Astrocyte of the spinal cord (primary cell): ENCODE measurements at regions not wholly inside any gene's neighbourhood (a gene's known extent, or its start where the extent isn't known, plus 50 kb on each side); places are given as distances from the start of the nearest gene placed in this dataset.

Source experiments
- DNase-seq: peaks from one replicate; pipeline ENCODE4 v3.0.0; 2011; ENCODE audit warnings: low read depth, low spot score
- H3K4me3 ChIP-seq: 2 replicates; pipeline ENCODE4 v1.5.1; 2011; ENCODE audit warnings: low read depth, mild to moderate bottlenecking, low read length, moderate library complexity
- in situ Hi-C: cut with HindIII; loops from 2 replicates; pipeline ENCODE4 v1.10.0; 2017; ENCODE audit warnings: low sequenced_read_pairs
- TF ChIP-seq, protein P1 (sequence below): IDR thresholded peaks from 2 replicates; pipeline ENCODE4 v1.5.1; 2012; ENCODE audit warnings: low read depth, mild to moderate bottlenecking, low read length, inconsistent platforms

DNA sequence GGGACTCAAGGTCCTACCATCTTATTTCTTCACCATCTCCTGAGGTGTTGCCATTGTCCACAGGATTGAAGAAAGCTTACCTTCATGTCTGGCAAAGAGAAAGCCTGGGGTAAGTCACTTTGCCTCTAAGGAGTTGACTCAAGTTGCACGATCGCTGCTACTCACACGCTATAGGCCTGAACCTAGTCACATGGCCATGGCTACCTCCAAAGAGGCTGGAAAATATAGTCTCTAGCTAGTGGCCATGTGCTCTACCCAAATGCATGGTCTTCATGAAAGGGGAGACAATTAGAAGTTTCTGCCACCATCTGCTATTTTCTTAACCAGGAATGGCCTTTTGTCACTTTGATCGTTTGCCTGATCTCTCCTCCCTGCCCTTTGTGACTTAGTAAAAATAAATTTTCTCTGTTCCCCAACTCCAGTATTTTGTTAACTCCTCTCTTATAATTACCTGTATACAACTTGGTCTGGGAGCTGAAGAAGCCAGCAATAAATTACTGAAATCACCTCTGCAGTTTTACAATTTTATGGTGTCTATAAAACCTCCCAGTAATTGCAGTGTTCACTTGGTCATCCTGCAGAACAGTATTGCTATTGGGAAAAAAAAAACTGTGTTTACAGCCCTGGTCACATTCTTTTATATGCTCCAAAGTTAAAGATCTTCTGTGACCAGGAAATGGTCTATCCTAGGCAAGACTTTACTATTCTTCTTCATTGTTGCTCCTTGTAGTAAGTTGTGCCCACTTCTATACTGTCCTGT, 126.7 kb upstream of the TSPAN5 start:
- H3K4me3 ChIP-seq = no peak overlapping the region
- TF ChIP-seq, protein P1, sequence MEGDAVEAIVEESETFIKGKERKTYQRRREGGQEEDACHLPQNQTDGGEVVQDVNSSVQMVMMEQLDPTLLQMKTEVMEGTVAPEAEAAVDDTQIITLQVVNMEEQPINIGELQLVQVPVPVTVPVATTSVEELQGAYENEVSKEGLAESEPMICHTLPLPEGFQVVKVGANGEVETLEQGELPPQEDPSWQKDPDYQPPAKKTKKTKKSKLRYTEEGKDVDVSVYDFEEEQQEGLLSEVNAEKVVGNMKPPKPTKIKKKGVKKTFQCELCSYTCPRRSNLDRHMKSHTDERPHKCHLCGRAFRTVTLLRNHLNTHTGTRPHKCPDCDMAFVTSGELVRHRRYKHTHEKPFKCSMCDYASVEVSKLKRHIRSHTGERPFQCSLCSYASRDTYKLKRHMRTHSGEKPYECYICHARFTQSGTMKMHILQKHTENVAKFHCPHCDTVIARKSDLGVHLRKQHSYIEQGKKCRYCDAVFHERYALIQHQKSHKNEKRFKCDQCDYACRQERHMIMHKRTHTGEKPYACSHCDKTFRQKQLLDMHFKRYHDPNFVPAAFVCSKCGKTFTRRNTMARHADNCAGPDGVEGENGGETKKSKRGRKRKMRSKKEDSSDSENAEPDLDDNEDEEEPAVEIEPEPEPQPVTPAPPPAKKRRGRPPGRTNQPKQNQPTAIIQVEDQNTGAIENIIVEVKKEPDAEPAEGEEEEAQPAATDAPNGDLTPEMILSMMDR = no peak
- DNase-seq = no peak
- in situ Hi-C loops = no loop called here

DNA sequence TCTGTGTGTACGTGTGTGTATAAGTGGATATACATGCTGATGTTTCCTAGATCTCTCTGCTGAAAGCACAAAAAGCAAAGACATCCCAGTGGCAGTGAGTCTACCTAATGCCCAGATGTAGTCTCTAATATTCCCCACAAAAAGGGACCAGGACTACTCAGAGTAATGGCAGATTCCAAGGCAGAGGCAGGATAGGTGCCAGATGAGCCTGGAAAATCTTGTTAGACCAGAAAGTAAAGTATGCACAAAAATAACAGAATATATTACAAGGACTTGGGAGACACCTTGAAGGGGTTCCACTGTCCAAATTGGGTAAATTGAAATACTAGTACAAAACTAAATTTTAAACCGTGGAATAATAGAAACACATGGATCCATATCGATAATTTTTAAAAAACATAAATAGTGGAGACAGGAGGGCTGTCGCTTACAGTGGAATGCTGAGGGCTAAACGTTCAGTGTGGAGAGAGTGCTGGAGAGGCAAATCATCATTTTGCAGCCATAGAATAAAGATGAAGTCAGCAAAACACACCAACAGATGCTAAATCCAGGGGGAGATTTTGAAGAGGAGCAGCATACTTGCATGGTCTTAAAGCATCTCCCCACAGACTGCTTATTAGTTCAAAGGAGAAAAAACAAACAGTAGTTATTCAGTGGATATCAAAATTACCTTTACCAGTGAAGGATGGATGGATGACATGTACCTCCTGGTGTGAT, 123.4 kb upstream of the TSPAN5 start:
- H3K4me3 ChIP-seq = no peak overlapping the region
- TF ChIP-seq, protein P1 = no peak
- DNase-seq = no peak
- in situ Hi-C loops = no loop called here

DNA sequence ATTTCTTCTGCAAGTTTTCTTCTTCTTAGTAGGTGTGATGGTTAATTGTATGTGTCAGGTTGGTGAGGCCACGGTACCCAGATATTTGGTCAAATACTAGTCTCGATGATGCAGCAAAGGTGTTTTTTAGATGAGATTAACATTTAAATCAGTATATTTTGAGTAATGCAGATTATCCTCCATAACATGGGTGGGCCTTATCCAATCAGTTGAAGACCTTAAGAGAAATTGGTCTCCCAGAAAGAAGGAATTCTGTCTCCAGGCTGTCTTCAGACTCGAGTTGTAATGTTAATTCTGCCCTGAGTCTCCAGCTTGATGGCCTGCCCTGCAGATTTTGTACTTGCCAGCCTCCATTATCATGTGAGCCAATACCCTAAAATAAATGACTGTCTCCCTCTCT, 122.5 kb upstream of the TSPAN5 start:
- in situ Hi-C loops = no loop called here
- TF ChIP-seq, protein P1 = no peak
- DNase-seq = no peak
- no peak overlapping the region for H3K4me3 ChIP-seq

DNA sequence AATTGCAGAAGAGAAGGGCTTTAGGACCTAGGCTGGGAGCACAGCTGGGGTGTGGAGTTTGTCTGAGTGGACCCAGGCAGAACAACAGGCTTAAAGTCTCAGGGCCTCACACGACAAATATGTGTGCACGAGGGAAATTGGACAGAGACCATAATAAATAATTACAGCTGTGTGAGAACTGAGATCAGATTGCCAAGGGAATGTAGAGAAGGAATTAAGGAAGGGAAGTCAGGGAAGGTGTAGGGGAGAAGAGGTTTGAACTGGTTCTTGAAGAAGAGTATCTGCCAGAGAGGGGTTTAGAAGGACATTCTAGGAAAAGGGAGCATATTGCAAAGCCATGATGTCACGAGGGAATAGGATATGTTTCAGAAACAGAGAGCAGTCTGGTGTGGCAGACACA, 120.7 kb upstream of the TSPAN5 start:
- H3K4me3 ChIP-seq = no peak overlapping the region
- in situ Hi-C loops = no loop called here
- no peak for DNase-seq
- TF ChIP-seq, protein P1 = no peak

DNA sequence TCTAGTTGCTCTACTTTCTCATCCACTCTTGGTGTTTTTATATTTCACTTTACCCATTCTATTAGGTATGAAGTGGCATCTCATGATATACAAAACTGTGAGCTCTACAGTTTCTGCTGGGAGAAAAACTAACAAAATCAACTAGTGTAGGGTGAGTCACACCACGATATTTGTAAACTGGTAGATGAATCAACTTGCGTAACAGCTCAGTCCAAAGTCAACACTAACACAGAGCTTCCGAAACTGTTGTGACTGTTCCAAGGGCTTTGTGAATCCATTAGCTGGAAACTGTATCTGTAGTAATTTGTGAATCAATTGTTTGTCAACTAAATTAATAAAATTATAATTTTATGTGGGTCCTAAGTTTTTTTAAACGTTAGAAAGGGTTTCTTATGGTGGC, 119.8 kb upstream of the TSPAN5 start:
- H3K4me3 ChIP-seq = no peak overlapping the region
- peak; percentile 68 for DNase-seq
- in situ Hi-C loops = no loop called here
- TF ChIP-seq, protein P1 = no peak

DNA sequence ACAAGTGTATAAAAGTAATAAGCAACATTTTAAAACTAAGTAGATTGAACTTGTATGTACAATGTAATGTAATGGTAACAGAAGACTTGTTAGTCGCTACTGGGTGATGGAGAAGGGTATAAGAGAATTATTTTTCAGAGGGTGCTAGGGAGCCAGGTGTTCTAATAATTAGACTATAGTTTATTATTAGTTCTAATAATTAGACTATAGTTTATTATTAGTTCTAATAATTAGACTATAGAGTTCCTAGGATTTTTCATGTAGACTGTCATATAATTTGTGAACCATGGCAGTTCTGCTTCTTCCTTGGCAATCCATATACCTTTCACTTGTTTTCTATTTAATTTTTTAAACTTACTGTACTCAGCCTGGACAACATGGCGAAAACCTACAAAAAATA, 117.3 kb upstream of the TSPAN5 start:
- H3K4me3 ChIP-seq = no peak overlapping the region
- TF ChIP-seq, protein P1 = no peak
- no peak for DNase-seq
- in situ Hi-C loops = no loop called here
